GM19468 (cell line): ENCODE measurements at regions not wholly inside any gene's neighbourhood (a gene's known extent, or its start where the extent isn't known, plus 50 kb on each side); places are given as distances from the start of the nearest gene placed in this dataset.

ENCODE experiments used
- ATAC-seq: cut with Tn5 transposase; IDR thresholded peaks from one replicate; pipeline ENCODE4 v1.9.1; 2021; ENCODE audit warnings: mild to moderate bottlenecking, moderate library complexity, moderate number of reproducible peaks; ENCODE audit not compliant: unreplicated experiment; ENCODE audit errors: extremely low read depth

GRCh38 chr13:109545931-109546330 lies 240.5 kb downstream of the IRS2 start:
- ATAC-seq: no peak

- no peak for ATAC-seq
These were observed 245.3 kb downstream of the IRS2 start for GRCh38 chr13:109541081-109541480.

DNA sequence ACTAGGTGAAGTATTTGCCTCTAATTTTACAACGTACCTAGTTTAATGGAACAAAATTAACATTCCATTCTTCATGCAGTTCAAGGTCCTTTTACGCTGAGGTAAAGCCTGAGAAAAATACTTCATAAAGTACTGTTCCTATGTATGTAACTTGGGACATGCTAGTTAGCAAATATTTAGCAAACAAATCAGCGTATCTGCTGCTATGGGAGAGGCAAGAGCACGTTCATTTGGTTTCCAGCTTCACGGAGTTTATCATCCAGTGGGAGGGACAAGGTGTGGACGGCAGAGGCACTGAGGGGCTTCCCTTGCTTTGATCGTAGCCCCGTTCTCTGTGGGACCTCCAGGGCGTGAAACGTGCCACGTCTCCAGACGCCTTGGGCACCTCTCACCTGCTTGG lies 248.8 kb downstream of the IRS2 start:
- no peak for ATAC-seq

GRCh38 chr13:109533350-109533749 lies 253.0 kb downstream of the IRS2 start:
- ATAC-seq: no peak

- no peak for ATAC-seq
These were observed 256.4 kb downstream of the IRS2 start for GRCh38 chr13:109529964-109530363.

- ATAC-seq: no peak
These were observed 264.7 kb downstream of the IRS2 start for GRCh38 chr13:109521719-109522118.

DNA sequence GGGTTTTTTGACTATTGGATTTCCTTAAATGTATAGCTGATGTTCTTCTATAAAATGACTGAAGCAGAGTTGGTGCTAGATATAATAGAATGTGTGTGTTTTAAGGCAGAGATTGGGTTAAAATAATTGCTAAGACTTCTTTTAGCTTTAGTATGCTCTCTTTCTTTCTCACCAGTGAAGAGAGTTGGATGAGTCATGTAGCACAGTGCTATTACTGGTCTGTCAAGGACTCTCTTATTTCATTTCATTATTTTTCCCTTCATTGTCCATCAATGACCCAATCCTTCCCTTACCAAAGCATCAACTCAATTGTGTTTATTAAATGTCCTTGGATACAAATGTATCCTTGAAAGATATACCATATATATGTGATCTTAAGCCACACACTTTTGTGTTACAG lies 268.9 kb downstream of the IRS2 start:
- ATAC-seq: no peak

- no peak for ATAC-seq
These were observed 270.2 kb downstream of the IRS2 start for GRCh38 chr13:109516186-109516585.

GRCh38 chr13:109510013-109510412 lies 276.4 kb downstream of the IRS2 start:
- no peak for ATAC-seq

DNA sequence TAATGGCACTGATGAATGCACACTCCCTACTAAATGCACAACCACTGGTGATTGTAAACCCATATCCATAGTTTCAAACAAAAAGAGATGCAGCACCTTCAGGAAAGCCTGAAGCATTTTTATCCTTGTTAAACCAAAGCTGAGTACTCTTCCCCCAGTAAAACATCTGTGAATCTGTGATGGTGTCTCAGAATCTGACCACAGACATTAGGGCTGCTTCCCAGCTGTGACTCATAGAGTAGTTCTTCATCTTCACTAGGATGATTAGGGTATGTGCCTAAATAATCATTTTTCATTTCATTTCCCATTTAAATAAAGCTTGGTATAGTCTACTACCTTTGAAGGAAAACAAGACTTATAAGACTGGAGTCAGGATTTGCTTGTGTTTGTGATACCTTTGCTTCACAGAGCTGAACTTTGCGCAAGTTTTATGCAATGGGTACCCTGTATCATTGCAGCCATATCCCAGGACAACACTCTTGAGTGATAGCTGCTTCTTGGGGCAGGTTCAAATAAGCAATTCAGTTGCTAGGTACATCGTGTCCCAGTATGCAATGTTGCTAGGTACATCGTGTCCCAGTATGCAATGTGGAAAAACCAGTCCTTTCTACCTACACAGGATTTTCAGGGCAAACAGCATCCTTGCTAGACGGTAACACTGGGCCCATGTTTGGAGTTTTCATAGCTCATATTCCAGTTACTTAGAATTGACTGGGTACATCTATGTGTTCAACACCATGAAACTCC lies 277.1 kb downstream of the IRS2 start:
- no peak for ATAC-seq

DNA sequence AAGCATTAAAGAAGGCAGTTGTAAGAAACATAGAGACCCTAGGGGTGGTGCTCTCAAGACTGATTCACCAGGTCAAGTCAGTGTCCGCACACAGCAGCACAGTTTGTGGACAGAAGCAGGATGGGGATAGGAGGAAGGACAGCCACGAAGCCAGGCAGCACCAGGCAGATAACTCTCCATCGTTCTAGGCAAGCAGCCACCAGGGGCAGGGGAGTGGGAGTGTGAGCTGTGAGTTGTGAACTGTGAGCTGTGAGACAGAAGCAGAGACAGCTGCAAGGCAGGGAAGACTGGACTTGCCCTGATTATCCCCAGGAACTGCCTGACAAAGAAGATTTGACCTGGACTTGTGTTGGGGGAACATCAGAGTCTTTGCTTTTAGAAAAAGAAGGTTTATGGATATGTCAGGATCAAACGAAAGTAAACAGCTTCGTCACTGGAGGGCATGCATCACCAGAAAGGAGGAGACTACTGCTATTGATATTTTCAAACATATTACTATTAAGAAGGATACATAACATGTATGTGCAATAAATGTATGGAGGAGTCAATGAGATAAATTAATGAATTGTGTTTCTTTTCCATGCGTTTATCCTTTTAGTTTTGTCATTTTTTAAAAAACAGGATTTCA lies 286.1 kb downstream of the IRS2 start:
- ATAC-seq: no peak

- ATAC-seq: no peak
These were observed 288.5 kb downstream of the IRS2 start for GRCh38 chr13:109497917-109498316.

- ATAC-seq: no peak
These were observed 290.2 kb downstream of the IRS2 start for GRCh38 chr13:109496216-109496615.

DNA sequence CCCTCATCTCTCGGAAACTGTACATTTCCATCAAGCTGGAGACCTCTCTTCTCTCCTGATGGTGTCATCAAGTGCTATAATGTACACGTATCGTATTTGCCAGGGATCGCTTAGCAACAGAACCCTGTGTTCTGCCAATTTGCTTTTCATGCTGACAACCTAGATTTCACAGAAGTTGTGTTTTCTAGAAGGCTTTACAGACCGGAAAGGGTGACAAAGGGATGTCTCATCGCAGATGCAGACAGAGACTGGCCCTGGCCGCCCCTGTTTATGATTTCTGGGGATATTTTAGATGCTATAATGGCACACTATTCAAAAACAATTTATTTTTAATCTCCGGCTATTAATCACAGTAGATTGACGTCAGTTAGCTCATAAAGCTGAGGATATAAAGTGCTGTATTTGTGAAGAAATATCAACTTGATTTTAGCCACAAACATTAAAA lies 291.4 kb downstream of the IRS2 start:
- no peak for ATAC-seq

- no peak for ATAC-seq
These were observed 301.1 kb downstream of the IRS2 start for GRCh38 chr13:109485136-109485794.

GRCh38 chr13:109483284-109483683 lies 303.1 kb downstream of the IRS2 start:
- ATAC-seq: no peak

DNA sequence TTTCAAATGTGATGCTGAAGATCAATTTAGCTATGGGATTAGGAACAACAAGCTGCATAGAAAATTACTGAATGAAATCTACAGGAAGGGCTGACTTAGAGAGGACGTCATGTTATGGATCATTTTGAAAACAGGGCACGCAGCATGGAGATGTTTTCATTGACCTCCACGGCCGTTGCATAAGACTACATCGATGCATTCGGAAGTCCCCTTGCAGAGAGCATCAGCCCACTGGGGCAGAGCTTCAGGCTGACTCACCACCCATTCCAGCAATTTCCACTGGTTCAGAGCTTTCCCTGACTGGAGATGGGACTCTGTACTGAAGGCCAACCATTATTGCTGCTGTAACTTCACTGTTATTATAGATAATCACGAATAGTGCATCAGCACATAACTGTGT lies 305.3 kb downstream of the IRS2 start:
- no peak for ATAC-seq

DNA sequence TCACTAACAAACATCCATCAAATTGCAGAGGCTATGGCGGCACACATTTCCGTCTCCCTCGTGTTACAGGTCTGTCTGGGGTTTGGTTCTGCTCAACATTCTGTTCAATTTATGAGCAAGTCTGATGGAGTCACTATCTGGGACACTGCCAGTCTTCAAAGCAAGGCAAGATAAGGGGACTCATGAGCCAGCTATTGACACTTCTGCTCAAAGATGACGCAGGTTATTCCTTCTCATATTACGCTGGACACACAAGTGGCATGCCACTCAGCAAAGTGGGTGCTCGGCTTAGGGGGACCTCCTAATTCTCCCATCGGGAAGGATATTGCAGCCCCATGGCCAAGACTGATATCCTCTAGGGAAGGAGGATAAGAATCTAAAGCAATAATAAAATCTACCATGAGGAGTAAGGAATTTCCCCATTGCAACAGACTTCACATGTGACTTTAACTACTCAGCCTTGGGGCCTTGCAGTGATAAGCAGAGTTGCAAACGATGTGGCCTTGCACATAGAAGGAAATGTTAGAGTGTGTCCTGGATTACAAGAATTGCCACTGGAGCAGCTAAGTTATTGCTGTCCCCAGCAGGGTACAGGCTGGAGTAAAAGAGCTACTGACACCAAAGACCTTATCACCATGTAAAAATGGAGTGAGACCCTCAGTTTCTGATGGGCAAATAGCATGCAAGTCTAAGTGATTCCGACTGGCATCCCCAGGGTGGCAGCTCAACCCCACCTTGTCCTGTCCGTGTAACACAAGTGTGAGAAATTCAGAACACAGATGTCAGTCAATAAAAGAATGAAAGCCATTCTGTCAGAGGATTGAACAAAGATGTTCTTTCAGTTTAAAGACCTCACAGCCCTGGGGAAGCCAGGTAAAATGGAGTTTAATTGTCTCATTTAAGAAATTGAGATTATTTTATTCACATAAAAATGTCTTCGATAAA lies 306.1 kb downstream of the IRS2 start:
- ATAC-seq: no peak

GRCh38 chr13:109479534-109479933 lies 306.8 kb downstream of the IRS2 start:
- ATAC-seq: no peak

DNA sequence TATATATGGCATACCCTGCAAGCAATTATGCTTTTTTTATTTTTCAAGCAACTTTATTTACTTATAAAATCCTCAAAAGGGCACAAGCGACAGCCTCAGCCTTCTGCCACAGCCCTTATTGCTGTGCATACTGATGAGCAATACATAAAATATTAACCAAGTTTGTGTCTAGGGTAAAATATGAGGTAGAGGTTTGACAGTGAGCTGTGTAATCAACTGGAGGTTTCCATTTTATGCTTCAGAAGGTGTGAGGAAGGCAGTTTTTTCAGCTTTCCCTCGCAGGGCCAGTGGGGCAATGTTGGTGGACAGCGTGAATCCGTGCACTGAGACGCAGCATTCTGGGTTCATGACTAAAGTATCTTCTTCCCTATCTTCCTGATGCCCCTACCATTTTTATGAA lies 310.4 kb downstream of the IRS2 start:
- ATAC-seq: no peak
